Panc1 (cell line): ENCODE measurements at regions not wholly inside any gene's neighbourhood (a gene's known extent, or its start where the extent isn't known, plus 50 kb on each side); places are given as distances from the start of the nearest gene placed in this dataset.

Experiments used
- ATAC-seq: fragments of 200-7000 bp; cut with Tn5 transposase; 2 replicates; pipeline ENCODE4 v1.9.1; 2020; ENCODE audit warnings: mild to moderate bottlenecking, moderate library complexity
- BruUV-seq: library from RNA; stranded (reverse); fragments of 400-500 nt; replicated peaks from 2 replicates; lab custom pipeline; 2021; lab: Mats Ljungman, UMichigan
- CTCF ChIA-PET: fragments of 300-600 bp; sonication (Branson Sonifier 250); formaldehyde crosslinking; loops from one replicate; lab custom pipeline; 2022; ENCODE audit warnings: antibody characterized with exemption; lab: Charles Lee
- POLR2A ChIA-PET: fragments of 300-600 bp; sonication (Branson Sonifier 250); formaldehyde crosslinking; loops from one replicate; lab custom pipeline; 2022; ENCODE audit warnings: antibody characterized with exemption; lab: Charles Lee
- DNase-seq: peaks from one replicate; pipeline ENCODE4 v3.0.0-alpha.2; 2010; ENCODE audit warnings: low read depth, low spot score
- H3K27ac ChIP-seq: 2 replicates; pipeline ENCODE4 v1.5.1; 2011; ENCODE audit warnings: mild to moderate bottlenecking, low read length, inconsistent platforms
- H3K27me3 ChIP-seq: fragments of 200-500 bp; sonication (Bioruptor generic); 2 replicates; pipeline ENCODE4 v1.6.0; 2014; ENCODE audit warnings: low read length, inconsistent platforms; ENCODE audit not compliant: control insufficient read depth, insufficient read depth
- H3K36me3 ChIP-seq: fragments of 200-500 bp; sonication (Bioruptor generic); 2 replicates; pipeline ENCODE4 v1.5.1; 2014; ENCODE audit warnings: inconsistent platforms, mild to moderate bottlenecking, low read length, moderate library complexity; ENCODE audit not compliant: control insufficient read depth, insufficient read depth
- H3K4me1 ChIP-seq: 2 replicates; pipeline ENCODE4 v1.5.1; 2011; ENCODE audit warnings: inconsistent platforms, mild to moderate bottlenecking, low read length, moderate library complexity; ENCODE audit not compliant: control insufficient read depth, insufficient read depth
- H3K4me3 ChIP-seq, 2 experiments: 2 replicates each; pipeline ENCODE4 v1.5.1; 2011 to 2012; ENCODE audit warnings: low read depth in 2 of 2, low read length in 2 of 2, mild to moderate bottlenecking in 2 of 2, inconsistent platforms in 1 of 2, moderate library complexity in 1 of 2
- H3K9me3 ChIP-seq: fragments of 200-500 bp; sonication (Bioruptor generic); 2 replicates; pipeline ENCODE4 v1.5.1; 2014; ENCODE audit warnings: low read depth, mild to moderate bottlenecking, inconsistent platforms, low read length, moderate library complexity; ENCODE audit not compliant: control insufficient read depth, insufficient read depth
- POLR2AphosphoS5 ChIP-seq: IDR thresholded peaks from 2 replicates; pipeline ENCODE4 v1.6.1; 2012; ENCODE audit warnings: mild to moderate bottlenecking, low read depth, low read length, moderate library complexity
- SIN3A ChIP-seq: IDR thresholded peaks from 2 replicates; pipeline ENCODE4 v1.6.1; 2012; ENCODE audit warnings: low read depth, mild to moderate bottlenecking, low read length, moderate library complexity, borderline replicate concordance; ENCODE audit not compliant: insufficient read depth
- TCF7L2 ChIP-seq: IDR thresholded peaks from 2 replicates; pipeline ENCODE4 v1.6.1; 2011; ENCODE audit warnings: mild to moderate bottlenecking, low read depth, low read length, inconsistent platforms
- in situ Hi-C: cut with HindIII; loops from 2 replicates; pipeline ENCODE4 v1.10.0; 2016; ENCODE audit warnings: low sequenced_read_pairs, low pct_unique_long_range_greater_than_20kb
- intact Hi-C: fragments of 100-400 bp; cut with micrococcal nuclease; formaldehyde crosslinking; loops from one replicate; pipeline ENCODE4 v1.10.0; 2022; ENCODE audit not compliant: unreplicated experiment
- TF ChIP-seq, protein P1 (sequence below), 2 experiments: IDR thresholded peaks; 2 replicates each; pipeline ENCODE4 v1.6.1; 2011 to 2012; ENCODE audit warnings: low read depth in 2 of 2, control low read depth in 1 of 2, low read length in 1 of 2, mild to moderate bottlenecking in 1 of 2, moderate library complexity in 1 of 2; ENCODE audit not compliant: insufficient read depth in 1 of 2
- TF ChIP-seq, protein P2 (sequence below): fragments of 450-650 bp; IDR thresholded peaks from 2 replicates; pipeline ENCODE4 v1.5.1; 2017; ENCODE audit warnings: mild to moderate bottlenecking

DNA sequence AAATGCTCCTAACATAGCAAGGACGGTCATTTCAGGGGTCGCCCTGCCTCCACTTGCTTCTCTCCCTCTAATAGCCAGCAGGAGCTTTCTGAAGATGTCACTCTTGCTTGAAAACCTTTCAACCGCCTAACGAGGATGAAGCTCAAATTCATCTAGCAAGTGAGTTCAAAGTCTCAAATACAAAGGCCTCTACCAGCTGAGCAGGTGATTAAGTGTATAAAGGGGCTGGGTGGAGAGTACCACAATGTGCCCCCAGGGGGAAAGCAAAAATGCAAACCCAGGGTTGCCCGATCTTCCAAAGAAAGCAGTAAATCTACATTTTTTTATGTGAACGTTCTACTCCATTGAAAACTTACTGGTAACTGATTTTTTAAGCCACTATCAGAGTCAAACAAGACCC, 50.4 kb upstream of the GRIP2 start:
- DNase-seq (no peak), ATAC-seq (no peak)
- Histone ChIP-seq H3K36me3 (no peaks in the 10 kb centered on the region), H3K27ac (peak overlapping the region; percentile 48; the same call in 1 of the 2 replicates), H3K9me3 (no peaks in the 10 kb centered on the region), H3K4me3 (no peak overlapping the region), H3K4me1 (peaks cover 51% of the 10 kb centered on the region), H3K27me3 (no peaks in the 10 kb centered on the region)
- CTCF ChIA-PET = no interaction called here
- intact Hi-C loops (no loop called here), in situ Hi-C loops (no loop called here)
- TF ChIP-seq POLR2AphosphoS5 = no peak
- TF ChIP-seq, protein P1, sequence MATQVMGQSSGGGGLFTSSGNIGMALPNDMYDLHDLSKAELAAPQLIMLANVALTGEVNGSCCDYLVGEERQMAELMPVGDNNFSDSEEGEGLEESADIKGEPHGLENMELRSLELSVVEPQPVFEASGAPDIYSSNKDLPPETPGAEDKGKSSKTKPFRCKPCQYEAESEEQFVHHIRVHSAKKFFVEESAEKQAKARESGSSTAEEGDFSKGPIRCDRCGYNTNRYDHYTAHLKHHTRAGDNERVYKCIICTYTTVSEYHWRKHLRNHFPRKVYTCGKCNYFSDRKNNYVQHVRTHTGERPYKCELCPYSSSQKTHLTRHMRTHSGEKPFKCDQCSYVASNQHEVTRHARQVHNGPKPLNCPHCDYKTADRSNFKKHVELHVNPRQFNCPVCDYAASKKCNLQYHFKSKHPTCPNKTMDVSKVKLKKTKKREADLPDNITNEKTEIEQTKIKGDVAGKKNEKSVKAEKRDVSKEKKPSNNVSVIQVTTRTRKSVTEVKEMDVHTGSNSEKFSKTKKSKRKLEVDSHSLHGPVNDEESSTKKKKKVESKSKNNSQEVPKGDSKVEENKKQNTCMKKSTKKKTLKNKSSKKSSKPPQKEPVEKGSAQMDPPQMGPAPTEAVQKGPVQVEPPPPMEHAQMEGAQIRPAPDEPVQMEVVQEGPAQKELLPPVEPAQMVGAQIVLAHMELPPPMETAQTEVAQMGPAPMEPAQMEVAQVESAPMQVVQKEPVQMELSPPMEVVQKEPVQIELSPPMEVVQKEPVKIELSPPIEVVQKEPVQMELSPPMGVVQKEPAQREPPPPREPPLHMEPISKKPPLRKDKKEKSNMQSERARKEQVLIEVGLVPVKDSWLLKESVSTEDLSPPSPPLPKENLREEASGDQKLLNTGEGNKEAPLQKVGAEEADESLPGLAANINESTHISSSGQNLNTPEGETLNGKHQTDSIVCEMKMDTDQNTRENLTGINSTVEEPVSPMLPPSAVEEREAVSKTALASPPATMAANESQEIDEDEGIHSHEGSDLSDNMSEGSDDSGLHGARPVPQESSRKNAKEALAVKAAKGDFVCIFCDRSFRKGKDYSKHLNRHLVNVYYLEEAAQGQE (IDR thresholded peaks at IDR 0.05; ENCODE audit: insufficient read depth in 1 of 2, low read depth in 2 of 2, low read length in 1 of 2) = no peak
- TF ChIP-seq TCF7L2 = no peak
- TF ChIP-seq, protein P2, sequence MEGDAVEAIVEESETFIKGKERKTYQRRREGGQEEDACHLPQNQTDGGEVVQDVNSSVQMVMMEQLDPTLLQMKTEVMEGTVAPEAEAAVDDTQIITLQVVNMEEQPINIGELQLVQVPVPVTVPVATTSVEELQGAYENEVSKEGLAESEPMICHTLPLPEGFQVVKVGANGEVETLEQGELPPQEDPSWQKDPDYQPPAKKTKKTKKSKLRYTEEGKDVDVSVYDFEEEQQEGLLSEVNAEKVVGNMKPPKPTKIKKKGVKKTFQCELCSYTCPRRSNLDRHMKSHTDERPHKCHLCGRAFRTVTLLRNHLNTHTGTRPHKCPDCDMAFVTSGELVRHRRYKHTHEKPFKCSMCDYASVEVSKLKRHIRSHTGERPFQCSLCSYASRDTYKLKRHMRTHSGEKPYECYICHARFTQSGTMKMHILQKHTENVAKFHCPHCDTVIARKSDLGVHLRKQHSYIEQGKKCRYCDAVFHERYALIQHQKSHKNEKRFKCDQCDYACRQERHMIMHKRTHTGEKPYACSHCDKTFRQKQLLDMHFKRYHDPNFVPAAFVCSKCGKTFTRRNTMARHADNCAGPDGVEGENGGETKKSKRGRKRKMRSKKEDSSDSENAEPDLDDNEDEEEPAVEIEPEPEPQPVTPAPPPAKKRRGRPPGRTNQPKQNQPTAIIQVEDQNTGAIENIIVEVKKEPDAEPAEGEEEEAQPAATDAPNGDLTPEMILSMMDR = no peak
- TF ChIP-seq SIN3A = no peak
- no TSS peak for BruUV-seq
- POLR2A ChIA-PET = interaction anchor here (0.6 kb wide), 1 partner anchor 40 kb away, joined by 6 read pairs; no protein-coding TSS in a partner anchor

DNA sequence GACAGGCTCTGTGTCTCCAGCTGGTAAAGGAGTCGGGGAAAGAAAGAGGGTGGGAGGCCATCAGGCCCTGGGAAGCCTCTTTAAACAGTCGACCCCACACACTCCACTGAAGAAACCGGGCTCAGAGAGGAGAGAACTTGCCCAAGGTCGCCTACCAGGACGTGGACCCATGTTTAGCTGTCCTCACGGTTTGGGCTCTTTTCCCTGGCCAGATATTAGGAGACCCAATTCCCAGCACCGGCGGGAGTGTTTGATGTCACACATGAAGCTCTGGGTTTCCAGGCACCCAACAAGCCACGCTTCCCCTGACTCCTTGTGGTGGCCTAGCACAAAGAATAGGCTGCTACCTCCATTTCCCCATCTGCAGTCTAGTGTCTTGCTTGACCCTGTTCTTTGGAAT, 52.2 kb upstream of the GRIP2 start:
- H3K27me3 ChIP-seq = no peaks in the 10 kb centered on the region
- no peak for DNase-seq
- ChIA-PET POLR2A (no interaction called here), CTCF (no interaction called here)
- in situ Hi-C loops (no loop called here), intact Hi-C loops (no loop called here)
- H3K4me3 ChIP-seq = no peak overlapping the region
- no peak for ATAC-seq
- BruUV-seq = no TSS peak
- peaks cover 33% of the 10 kb centered on the region for H3K4me1 ChIP-seq
- no peaks in the 10 kb centered on the region for H3K9me3 ChIP-seq
- no peak overlapping the region; the same call in 1 of the 2 replicates for H3K27ac ChIP-seq
- TF ChIP-seq POLR2AphosphoS5 = no peak
- TF ChIP-seq SIN3A = no peak
- H3K36me3 ChIP-seq = no peaks in the 10 kb centered on the region

DNA sequence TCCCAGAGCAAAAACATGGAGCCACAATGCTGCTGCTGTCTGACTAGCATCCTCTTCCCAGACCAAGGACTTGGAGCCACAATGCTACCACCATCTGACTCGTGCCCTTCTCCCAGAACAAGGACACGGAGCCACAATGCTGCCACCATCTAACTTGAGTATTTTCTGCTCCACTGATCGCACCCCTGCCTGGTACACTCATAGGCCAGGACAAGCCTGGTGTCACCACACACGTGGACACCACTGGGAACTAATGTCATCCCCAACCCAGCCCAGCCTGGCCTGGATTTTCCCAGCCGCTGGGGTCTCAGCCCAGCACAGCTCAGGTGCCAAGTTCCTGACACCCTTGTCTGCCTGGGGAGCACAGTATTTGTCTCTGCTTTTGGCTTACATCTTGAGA, 52.7 kb upstream of the GRIP2 start:
- no peaks in the 10 kb centered on the region for H3K27me3 ChIP-seq
- no peaks in the 10 kb centered on the region for H3K36me3 ChIP-seq
- in situ Hi-C loops (no loop called here), intact Hi-C loops (no loop called here)
- no TSS peak for BruUV-seq
- peaks cover 32% of the 10 kb centered on the region for H3K4me1 ChIP-seq
- no peak for TF ChIP-seq SIN3A
- TF ChIP-seq, protein P2 = no peak
- no peak for TF ChIP-seq TCF7L2
- TF ChIP-seq, protein P1 (IDR thresholded peaks at IDR 0.05; ENCODE audit: insufficient read depth in 1 of 2, low read depth in 2 of 2, low read length in 1 of 2) = no peak
- TF ChIP-seq POLR2AphosphoS5 = no peak
- no peak overlapping the region for H3K4me3 ChIP-seq
- no peaks in the 10 kb centered on the region for H3K9me3 ChIP-seq
- POLR2A ChIA-PET = no interaction called here
- H3K27ac ChIP-seq = no peak overlapping the region
- CTCF ChIA-PET = no interaction called here
- DNase-seq = no peak
- ATAC-seq = no peak
